Stomach (tissue), 4 donors: ENCODE measurements at regions not wholly inside any gene's neighbourhood (a gene's known extent, or its start where the extent isn't known, plus 50 kb on each side); places are given as distances from the start of the nearest gene placed in this dataset.
"Not testable (repeated sequence)": the region's sequence is repeated elsewhere in the genome, so short reads cannot be mapped to it uniquely, and the experiment has no call there.

Experiments used
- EP300 ChIP-seq: sonication (generic); formaldehyde crosslinking; IDR thresholded peaks from one replicate; pipeline ENCODE4 v1.6.1; 2017; ENCODE audit warnings: antibody characterized with exemption
- POLR2A ChIP-seq, 4 donors: fragments of 450-650 bp; IDR thresholded peaks; one replicate each; pipeline ENCODE4 v1.6.1; 2016; ENCODE audit warnings: antibody characterized with exemption in 4 of 4, control low read depth in 2 of 4, mild to moderate bottlenecking in 1 of 4, moderate library complexity in 1 of 4
- TF ChIP-seq, protein P1 (sequence below), 7 experiments: fragments of 450-650 bp in 4 of 7; fragments of 200-600 bp in 3 of 7; sonication (generic) in 3 of 7; IDR thresholded peaks; one replicate each; pipeline ENCODE4 v1.5.1; 2016 to 2019; ENCODE audit warnings: antibody characterized with exemption in 7 of 7, control low read depth in 2 of 7, mild to moderate bottlenecking in 1 of 7

GRCh38 chr6:26754801-26755200, 95.3 kb upstream of the ZNF322 start:
- TF ChIP-seq, protein P1, sequence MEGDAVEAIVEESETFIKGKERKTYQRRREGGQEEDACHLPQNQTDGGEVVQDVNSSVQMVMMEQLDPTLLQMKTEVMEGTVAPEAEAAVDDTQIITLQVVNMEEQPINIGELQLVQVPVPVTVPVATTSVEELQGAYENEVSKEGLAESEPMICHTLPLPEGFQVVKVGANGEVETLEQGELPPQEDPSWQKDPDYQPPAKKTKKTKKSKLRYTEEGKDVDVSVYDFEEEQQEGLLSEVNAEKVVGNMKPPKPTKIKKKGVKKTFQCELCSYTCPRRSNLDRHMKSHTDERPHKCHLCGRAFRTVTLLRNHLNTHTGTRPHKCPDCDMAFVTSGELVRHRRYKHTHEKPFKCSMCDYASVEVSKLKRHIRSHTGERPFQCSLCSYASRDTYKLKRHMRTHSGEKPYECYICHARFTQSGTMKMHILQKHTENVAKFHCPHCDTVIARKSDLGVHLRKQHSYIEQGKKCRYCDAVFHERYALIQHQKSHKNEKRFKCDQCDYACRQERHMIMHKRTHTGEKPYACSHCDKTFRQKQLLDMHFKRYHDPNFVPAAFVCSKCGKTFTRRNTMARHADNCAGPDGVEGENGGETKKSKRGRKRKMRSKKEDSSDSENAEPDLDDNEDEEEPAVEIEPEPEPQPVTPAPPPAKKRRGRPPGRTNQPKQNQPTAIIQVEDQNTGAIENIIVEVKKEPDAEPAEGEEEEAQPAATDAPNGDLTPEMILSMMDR (IDR thresholded peaks at IDR 0.05) = not testable (repeated sequence)
- TF ChIP-seq POLR2A (IDR thresholded peaks at IDR 0.05); EP300: not testable (repeated sequence)
